Left lobe of liver (tissue), 2 donors: ENCODE measurements at regions not wholly inside any gene's neighbourhood (a gene's known extent, or its start where the extent isn't known, plus 50 kb on each side); places are given as distances from the start of the nearest gene placed in this dataset.
"Not testable (repeated sequence)": the region's sequence is repeated elsewhere in the genome, so short reads cannot be mapped to it uniquely, and the experiment has no call there.

Experiments
- ATAC-seq: fragments of 200-7000 bp; cut with Tn5 transposase; one replicate; pipeline ENCODE4 v1.9.1; 2020; ENCODE audit warnings: mild to moderate bottlenecking, moderate library complexity
- DNase-seq: peaks from one replicate; pipeline ENCODE4 v3.0.0-alpha.2; 2020; ENCODE audit warnings: low spot score
- donor health status: DM: no; HTN: no; CAD: no; lungs with moderate emphysema.
- donor health status: DM: no; HTN: yes; CAD: no.

DNA sequence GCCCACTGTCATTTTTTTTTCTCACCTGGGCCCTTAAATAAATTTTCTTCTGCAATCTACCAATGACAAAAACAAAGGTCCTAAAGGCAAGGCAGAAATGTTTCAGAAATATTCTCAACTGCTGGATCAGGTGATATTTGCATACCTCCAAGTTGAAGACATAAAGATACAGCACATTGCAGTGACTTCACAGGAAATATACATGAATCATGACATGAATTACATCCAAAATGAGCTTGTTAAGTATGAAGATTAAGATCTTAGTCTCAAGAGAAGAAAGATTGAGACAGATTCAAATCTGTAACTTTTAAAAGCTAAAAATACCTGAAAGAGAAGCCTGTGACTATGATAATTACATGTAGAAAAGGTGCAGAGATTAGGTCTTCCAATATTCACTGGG, 207.8 kb downstream of the SIPA1L2 start:
- no peak for DNase-seq
- no peak for ATAC-seq

- DNase-seq (no peak), ATAC-seq (no peak)
Observed at GRCh38 chr1:232421143-232421796, 208.7 kb downstream of the SIPA1L2 start.

DNA sequence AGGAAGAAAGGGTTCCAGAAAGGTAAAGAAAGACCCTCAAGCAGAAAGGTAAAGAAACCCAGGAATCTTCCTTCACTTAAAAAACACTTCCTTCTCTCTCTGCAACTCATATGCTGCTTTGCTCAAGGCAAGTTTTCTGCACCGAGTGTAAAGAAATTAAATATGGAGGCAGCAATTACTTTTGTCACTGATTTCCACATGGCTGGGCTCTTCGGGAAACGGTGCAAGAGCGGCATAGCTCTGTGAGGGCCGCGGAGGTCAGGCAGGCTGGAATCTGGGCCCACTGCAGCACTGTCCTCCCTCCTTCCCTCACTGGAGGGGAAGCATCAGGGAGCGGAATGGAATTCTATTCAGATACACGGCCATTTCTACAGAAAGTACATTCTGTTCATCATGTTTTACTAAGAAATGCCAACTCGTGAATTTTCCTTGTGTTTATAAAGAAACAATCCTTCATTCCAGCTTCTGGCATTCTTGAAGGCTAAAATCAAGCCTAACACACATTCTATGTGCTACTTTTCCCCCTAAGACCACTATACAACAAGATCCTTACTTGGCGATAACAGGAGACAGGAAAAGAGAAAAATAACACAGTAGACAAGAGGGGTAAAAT, 212.2 kb downstream of the SIPA1L2 start:
- DNase-seq (no peak), ATAC-seq (no peak)

DNA sequence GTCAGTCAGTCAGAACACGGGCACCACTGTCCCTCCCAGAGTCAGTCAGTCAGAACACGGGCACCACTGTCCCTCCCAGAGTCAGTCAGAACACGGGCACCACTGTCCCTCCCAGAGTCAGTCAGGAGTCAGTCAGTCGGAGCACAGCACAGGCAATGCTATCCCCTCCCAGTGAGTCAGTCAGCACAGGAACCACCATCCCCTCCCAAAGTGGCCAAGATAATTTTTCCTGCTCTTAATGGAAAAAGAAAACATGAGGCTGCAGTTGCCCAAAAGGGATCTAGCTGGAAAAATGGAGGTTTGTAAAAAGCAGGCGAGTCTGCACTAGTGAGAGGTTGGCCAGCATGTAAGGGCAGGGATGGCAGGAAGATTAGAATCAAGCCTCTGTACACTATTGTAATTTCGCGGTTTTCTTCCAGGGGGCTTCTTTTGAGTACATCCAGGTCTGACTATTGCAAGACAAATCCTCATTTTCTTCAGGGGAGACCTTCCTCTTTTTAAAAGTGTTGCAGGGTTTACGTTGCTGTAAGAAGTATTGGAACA, 213.8 kb downstream of the SIPA1L2 start:
- ATAC-seq (no peak), DNase-seq (no peak)

- ATAC-seq, DNase-seq: not testable (repeated sequence)
Observed at GRCh38 chr1:232415481-232415880, 214.5 kb downstream of the SIPA1L2 start.

DNA sequence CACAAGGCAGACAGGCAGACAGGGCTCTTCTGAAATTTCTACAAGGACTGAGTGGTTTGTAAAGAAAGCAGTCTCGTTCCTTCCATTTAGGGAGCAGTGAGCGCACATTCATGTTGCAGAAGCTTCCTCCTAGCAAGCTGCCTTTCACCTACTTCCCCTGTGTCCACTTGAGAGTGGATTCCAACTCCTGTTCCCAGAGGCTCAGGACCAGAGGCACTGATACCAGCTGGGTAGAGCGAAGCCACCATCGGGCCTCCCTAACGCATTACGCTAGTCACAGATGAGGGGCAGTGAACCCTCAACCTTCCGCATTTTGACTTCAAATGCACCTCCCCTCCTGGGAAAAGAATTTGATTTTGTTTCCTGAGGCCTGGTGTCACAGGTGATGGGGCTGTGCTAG, 215.8 kb downstream of the SIPA1L2 start:
- ATAC-seq, result no peak

DNA sequence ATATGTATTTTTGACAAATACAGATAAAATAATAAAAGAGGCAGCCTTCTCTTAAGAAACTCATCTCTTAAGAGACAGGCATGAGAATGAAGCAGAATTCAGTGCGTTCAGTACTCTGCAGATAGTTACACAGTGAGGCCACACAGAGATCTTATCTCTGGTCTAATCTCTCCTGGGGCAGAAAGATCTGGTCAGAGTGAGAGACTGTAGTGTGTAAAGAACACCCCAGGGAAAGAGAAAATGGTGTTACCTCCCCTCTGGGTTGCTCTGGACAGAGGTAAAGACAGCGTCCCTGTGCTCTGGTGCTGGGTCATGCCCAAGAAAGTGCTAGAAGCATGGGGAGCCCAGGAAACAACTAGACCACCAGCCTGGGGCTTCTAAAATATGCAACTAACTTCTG, 216.3 kb downstream of the SIPA1L2 start:
- ATAC-seq (no peak), DNase-seq (no peak)

More for the DNA sequence above, 215.8 kb downstream of the SIPA1L2 start:
- DNase-seq, result no peak

DNA sequence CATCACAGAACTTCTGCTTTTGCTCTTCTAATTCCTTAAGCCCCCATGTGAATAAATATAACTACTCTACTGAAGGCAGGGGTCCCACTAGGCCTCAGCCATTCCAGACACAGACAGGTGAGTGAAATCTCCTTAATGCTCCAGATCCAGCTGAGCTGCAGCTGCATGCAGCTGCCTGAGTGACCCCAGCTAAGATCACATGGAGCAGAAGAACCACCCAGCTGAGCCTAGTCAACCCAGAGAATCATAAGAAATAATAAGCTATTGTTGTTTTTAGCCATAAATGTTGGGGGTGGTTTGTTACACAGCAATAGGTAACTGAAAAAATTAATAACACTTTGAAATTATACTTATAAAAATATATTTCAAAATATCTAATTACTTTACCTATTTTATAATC, 220.3 kb downstream of the SIPA1L2 start:
- ATAC-seq, result no peak
- DNase-seq, result no peak

- DNase-seq (no peak), ATAC-seq (no peak)
Observed at GRCh38 chr1:232407120-232407519, 222.8 kb downstream of the SIPA1L2 start.

- ATAC-seq (no peak), DNase-seq (no peak)
Observed at GRCh38 chr1:232405781-232406180, 224.2 kb downstream of the SIPA1L2 start.

DNA sequence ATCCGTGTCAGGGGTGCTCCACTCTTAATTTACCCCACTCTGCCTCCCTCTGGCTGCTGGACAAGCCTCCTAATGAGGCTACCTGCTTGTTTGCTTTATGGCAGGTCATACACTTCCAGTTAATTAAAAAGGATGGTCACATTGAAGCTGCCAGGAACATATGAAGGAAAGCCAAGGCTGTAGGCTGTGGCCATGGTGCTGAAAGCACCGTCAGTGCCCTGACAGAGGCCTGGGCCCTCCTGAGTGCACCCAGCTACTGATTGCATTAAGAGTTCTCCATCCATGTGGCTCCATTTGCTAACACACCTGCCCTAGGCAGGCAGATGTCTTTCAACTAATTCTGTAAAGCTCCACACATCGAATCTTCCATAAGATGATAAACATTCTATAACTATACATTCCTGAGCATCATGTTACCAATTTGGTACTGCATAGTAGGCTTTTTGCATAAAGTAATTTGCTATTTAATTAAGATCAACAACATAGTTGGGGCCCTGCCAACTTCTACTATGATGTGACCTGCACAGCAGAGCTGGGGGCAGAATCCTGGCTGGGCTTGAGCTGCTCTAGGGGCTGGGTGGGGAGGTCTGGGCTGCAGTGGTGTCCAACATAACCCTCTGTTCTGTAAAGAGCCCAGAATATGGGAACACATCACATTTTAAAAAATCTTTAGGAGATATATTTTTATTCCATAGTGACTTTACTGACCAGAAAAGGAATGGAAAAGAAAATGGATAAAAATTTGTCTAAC, 224.8 kb downstream of the SIPA1L2 start:
- ATAC-seq (no peak), DNase-seq (no peak)

- no peak for DNase-seq
- no peak for ATAC-seq
Observed at GRCh38 chr1:232404227-232404626, 225.7 kb downstream of the SIPA1L2 start.

DNA sequence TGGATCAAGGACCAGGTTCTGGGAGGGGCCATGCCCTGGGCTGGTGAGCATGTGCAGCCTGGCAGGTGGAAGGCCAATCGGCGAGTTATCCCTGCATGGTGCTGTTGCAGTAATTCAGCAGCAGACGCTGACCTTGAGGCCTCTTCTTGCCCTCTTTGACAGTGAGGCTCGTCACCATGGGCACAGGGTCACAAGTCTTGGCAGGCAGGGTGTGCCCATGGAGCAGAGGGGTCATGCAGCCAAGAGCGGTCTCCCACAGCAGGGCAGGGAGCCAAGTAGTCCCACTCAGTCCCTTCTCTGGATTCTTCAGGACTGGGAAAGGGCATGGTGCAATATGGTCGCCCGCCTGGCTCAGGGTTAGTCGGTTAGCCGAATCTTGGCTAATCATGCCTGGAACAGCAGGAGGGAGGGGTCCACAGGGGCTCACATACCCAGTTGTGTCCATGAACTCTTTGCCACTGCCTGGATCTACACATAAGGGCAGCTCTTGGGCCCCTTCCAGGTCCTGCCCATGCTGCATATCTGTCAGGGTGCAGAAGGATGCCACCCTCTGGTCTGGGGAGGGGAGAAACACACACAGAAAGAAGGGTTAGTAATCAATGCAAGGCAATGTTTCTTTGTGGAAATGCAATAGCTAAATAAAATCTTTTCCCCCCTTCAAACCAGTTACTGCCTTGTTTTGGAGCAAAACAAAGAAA, 226.8 kb downstream of the SIPA1L2 start:
- DNase-seq (no peak), ATAC-seq (no peak)

DNA sequence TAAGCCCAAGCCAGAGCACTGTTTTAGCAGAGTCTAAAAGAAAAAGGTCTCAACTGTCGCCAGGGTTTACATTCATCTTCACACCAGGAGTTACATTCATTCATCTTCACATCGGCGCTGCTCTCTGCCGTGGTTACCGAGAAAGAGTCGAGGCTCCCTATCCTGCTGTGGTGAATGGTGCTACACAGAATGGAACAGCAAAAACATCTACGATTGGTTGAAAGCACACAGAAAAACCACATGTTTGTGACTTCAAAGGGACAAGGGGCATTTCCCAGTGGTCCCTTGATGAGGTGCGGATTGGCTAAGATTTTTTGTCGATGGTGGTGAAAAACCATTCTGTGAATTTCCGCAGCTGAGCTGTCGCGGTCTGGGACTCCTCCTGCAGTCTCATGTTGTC, 231.1 kb downstream of the SIPA1L2 start:
- DNase-seq (no peak), ATAC-seq (no peak)

DNA sequence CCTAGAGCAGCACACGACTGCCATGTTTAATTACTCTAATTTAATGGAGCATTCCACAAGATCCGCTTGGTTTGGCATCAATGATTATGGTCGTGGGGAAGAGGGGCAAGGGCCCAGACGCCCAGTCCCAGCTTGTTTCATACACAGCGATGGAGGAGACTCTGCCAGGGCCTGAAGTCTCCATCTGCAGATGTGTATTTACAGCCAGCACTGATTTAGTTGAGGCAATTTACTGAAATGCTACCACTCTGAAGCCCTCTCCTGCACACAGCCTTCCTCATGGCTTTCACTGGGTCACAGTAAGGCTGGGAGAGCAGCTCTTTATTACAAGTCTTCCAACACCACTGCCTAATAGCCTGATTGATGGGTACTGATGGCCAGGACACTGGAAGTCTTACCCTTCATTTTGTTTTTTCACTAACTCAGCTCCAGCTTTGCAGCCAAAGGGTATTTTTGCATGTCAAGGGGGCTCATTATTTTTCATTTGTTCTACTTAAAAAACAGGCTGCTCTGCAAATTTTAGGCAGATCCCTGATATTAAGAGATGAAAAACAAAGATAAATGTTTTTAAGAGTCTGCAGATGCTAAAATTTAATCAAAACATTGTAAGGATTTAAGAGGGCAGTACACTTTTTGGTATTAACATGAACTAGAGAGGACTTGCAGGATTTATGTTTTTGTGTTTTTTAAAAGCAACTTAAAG, 236.3 kb downstream of the SIPA1L2 start:
- DNase-seq (no peak), ATAC-seq (no peak)

DNA sequence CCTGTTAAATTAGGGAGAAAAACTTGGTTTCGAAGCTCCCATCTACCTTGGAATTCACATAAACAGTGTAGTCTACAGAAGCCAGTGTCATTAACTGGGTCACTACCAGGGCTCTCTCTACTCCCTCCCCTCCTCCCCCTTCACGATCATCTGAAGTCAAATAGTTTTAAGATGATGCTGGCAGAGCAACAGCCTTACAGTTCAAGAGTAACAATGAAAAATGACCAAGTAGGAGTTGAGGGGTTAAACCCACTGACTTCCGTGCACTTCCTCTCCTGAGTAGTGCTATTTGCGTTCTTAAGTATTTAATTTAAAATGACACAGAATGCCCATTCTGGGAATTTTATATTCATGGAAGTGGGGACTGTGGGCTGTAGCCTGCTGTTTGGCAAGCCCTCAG, 236.9 kb downstream of the SIPA1L2 start:
- DNase-seq (no peak), ATAC-seq (no peak)

DNA sequence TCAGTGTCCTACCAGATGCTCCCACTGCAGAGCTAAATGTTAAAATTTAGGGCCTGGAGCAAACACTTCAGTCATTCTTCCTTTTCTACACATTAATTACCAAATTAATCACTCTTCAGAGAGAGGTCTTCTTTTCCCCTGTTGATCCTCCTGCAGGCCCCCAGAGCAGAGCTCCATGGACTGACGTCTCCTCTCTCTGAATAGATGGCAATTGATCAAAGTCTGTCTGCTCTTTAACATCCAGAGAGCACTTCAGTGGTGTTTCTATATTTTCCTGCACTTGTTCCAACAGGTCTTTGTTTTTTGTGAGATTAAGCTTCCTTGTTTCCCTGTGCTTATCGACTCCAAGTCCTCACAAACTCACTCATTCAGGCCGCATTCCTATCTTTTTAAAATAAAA, 239.3 kb downstream of the SIPA1L2 start:
- no peak for DNase-seq
- no peak for ATAC-seq

GRCh38 chr1:232389744-232390143, 240.2 kb downstream of the SIPA1L2 start:
- ATAC-seq (no peak), DNase-seq (no peak)

DNA sequence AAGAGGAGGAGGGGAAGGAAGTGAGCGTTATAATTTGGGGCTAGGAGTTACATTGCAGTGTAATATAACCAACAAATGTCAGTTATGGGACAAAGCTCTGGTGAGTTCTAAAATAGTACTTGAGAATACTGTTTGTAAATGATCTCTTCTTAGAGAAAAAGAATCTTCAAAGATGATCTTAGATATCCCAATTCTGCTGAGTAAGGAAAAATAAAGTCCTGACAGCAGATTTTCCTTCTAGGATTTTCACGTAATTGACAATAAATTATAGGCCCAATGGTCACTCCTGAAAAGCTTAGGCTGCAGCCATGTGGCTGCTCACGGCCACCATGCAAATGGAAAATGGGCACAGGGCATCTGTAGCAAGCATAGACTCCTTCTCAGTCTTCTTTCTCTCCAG, 241.6 kb downstream of the SIPA1L2 start:
- ATAC-seq, result no peak
- DNase-seq, result no peak

GRCh38 chr1:232386721-232387510, 243.0 kb downstream of the SIPA1L2 start:
- DNase-seq (no peak), ATAC-seq (no peak)
